SKM-1 (cell line): ENCODE measurements at regions not wholly inside any gene's neighbourhood (a gene's known extent, or its start where the extent isn't known, plus 50 kb on each side); places are given as distances from the start of the nearest gene placed in this dataset.

ENCODE experiments used
- DNase-seq: peaks from one replicate; lab custom pipeline; 2025; ENCODE audit not compliant: unreplicated experiment; lab: John Stamatoyannopoulos, UW

GRCh38 chr13:104355041-104355670 is 1288.9 kb upstream of the SLC10A2 start:
- no peak for DNase-seq

DNA sequence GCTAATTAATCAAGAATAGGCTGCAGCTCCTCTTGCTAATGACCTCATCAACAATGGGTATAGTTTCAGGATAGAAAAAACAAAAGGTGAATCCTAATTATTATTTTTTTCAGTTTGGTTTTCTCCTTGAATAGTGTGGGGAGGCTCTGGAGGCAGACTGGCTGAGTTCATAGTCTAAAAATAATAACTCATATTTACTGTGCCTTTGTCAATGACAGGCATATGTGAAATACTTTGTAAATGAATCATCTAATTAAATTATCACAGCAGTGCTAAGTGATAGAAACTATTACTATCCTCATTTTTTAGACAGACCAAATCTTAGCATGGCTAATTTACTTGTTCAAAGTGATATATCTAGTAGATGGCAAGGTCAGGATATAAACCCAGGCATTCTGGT is 1261.0 kb upstream of the SLC10A2 start:
- DNase-seq: no peak

DNA sequence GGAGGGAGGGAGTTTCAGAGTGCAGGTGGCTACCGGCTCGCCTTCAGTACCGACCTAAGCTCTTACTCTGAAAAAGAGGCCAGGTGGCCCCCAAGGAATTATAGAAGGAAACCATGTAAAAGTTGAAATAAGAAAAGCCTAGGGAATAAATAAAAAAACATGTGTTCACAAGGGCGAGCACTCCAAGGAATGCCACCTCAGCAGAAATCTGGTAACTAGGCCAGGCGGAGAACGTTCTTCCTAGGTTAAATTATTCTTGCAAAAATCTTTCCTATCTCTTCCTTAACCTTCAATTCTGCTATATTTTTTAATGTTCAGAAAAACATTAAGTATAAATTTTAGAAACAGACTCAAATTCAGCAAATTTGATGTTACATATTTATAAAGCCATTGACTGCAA is 1260.3 kb upstream of the SLC10A2 start:
- DNase-seq: no peak

- no peak for DNase-seq
Observed at GRCh38 chr13:104321756-104322155, 1255.5 kb upstream of the SLC10A2 start.

- DNase-seq: no peak
Observed at GRCh38 chr13:104320446-104320845, 1254.2 kb upstream of the SLC10A2 start.

GRCh38 chr13:104318121-104318520 is 1251.9 kb upstream of the SLC10A2 start:
- no peak for DNase-seq

GRCh38 chr13:104315606-104316005 is 1249.4 kb upstream of the SLC10A2 start:
- no peak for DNase-seq

GRCh38 chr13:104314926-104315535 is 1248.8 kb upstream of the SLC10A2 start:
- DNase-seq: no peak

DNA sequence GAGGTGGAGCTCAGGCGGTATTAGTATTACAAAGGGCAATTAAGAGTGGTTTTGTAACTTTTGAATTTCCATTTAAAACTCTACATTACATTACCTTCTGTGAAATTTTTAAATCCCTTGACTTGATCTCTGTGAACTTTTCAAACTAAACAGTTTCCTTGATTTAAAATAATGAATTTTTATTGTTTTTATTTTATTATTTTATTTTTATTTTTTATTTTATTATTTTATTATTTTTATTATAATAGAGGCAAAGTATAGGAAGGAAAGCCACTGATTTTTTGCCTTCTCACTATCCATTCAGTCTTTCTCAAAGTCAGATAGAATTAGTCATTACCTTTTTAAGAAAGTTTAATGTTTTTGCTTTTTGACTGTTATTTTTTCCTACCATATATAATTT is 1248.1 kb upstream of the SLC10A2 start:
- no peak for DNase-seq

DNA sequence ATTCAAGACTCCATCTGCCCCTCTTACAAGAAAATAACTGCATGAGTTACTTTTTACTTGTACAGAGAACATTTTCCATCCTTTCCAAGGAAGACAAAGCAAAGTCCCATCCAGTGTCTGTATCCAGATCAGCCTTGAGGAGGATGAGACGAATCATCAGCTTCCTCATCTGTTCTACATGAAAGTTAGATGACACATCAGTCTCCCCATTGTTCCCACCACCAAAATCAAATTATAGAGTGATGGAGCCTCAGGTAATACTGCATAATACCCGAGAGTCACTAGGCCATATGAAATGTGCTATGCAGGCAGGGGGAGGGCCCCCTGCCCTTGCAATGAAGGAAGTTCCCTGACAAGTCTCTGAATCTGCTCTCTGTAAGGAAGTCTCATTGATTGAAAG is 1244.6 kb upstream of the SLC10A2 start:
- DNase-seq: no peak

DNA sequence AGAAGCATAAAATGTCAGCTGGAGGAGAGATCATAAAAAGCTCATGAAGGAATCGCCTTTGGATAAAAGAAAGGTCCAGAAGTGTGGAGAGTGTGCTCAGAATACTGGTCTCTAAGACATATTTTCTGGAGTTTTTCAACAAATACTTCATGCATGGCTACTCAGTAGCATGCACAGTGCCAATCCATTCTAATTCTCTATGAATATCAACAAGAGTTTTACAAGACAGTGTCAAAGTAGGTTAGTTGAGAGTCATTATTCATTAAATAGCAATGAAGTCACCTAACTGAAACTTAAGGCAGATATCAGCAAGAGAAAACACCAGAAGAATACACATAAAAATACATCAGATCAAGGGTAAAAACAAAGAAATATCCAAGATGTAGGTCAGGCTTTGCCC is 1243.2 kb upstream of the SLC10A2 start:
- DNase-seq: no peak

- no peak for DNase-seq
Observed at GRCh38 chr13:104301171-104301975, 1235.2 kb upstream of the SLC10A2 start.

DNA sequence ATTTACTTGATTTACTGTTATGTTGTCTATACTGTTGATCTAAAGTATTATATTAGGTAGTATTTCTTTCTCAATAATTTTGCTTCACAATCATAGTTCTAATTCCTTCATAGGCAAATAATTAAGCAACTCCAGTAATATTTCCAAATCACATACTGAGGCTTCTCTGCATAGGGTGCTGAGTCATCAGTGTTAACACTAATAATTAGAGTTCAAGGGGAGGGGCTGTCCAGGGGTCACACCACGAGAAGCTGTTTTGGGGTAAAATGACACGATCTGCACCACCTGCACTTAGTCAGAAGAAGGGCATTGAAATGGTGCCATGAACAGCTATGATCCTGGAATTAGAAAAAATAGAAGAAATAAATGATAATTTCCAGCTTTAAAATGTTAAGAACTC is 1230.9 kb upstream of the SLC10A2 start:
- DNase-seq: no peak

GRCh38 chr13:104296286-104296685 is 1230.1 kb upstream of the SLC10A2 start:
- DNase-seq: no peak

GRCh38 chr13:104295537-104295936 is 1229.3 kb upstream of the SLC10A2 start:
- no peak for DNase-seq

- no peak for DNase-seq
Observed at GRCh38 chr13:104289400-104289799, 1223.2 kb upstream of the SLC10A2 start.

DNA sequence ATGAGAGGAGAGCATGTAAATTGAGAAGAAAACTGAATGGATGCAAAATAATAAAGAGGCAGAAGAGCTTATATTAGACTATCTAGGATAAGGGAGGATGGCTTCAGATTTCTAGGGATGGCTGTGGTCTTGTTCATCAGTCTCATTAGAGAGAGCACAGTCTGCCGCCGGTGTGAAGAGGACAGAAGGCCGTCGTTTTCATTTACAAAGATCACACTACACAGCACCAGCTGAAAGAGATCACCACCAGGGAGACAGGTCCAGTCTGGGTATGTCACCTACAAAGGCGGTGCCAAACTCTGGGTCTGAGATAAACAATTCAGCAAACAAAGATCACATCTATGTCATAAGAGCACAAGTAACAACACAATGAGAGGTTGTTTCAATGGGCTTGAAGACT is 1222.3 kb upstream of the SLC10A2 start:
- no peak for DNase-seq

- DNase-seq: no peak
Observed at GRCh38 chr13:104286566-104287290, 1220.5 kb upstream of the SLC10A2 start.

DNA sequence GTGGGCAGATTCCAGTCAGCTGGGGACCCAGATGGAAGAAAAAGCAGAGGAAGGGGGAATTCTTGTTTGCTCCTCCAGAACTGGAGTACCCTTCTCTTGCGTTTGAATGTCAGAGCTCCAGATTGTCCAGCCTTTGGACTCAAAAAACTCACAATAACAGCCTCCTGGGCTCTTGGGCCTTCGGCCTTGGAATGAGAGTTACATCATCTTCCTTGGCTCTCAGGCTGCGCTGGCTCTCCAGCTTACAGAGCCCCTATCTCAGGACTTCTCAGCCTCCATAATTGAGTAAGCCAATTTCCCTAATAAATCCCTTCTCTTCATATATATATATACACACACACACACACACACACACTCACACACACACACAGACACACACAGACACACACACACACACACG is 1215.7 kb upstream of the SLC10A2 start:
- DNase-seq: no peak

GRCh38 chr13:104270731-104271130 is 1204.5 kb upstream of the SLC10A2 start:
- DNase-seq: no peak

- no peak for DNase-seq
Observed at GRCh38 chr13:104267206-104267811, 1201.1 kb upstream of the SLC10A2 start.
